ENCODE measurements at regions not wholly inside any gene's neighbourhood (a gene's known extent, or its start where the extent isn't known, plus 50 kb on each side); places are given as distances from the start of the nearest gene placed in this dataset.

GRCh38 chr12:25308756-25309155 lies 58.0 kb upstream of the KRAS start:
- Histone ChIP-seq H3K4me1 (no peaks in the 10 kb centered on the region), H3K36me3 (no peaks in the 10 kb centered on the region), H3K27ac (no peak overlapping the region), H3K9me3 (no peaks in the 10 kb centered on the region), H3K27me3 (no peaks in the 10 kb centered on the region), H3K4me3 (no peak overlapping the region)
- ATAC-seq (no peak), DNase-seq (no peak)
- intact Hi-C loops (cut with DNase I; ENCODE audit: low total_unique reads), result no loop called here
- TF ChIP-seq CTCF (IDR thresholded peaks at IDR 0.05 in 4 of 5, conservative IDR thresholded peaks at IDR 0.05 in 1 of 5) (no peak), POLR2A (IDR thresholded peaks at IDR 0.05) (no peak)
- in situ Hi-C loops (cut with MboI; ENCODE audit: low sequenced_read_pairs in 4 of 4), result no loop called here

- Histone ChIP-seq H3K36me3 (no peaks in the 10 kb centered on the region), H3K4me1 (no peaks in the 10 kb centered on the region), H3K27ac (no peak overlapping the region), H3K4me3 (no peak overlapping the region), H3K9me3 (no peaks in the 10 kb centered on the region), H3K27me3 (no peaks in the 10 kb centered on the region)
- no peak for TF ChIP-seq POLR2A (IDR thresholded peaks at IDR 0.05)
- no peak for TF ChIP-seq CTCF (IDR thresholded peaks at IDR 0.05 in 4 of 5, conservative IDR thresholded peaks at IDR 0.05 in 1 of 5)
- intact Hi-C loops (cut with DNase I; ENCODE audit: low total_unique reads) (no loop called here), in situ Hi-C loops (cut with MboI; ENCODE audit: low sequenced_read_pairs in 4 of 4) (no loop called here)
- no peak for DNase-seq
- ATAC-seq, result no peak
Observed at GRCh38 chr12:25307818-25308217, 57.1 kb upstream of the KRAS start.

- Histone ChIP-seq H3K36me3 (no peaks in the 10 kb centered on the region), H3K9me3 (no peaks in the 10 kb centered on the region), H3K4me1 (no peaks in the 10 kb centered on the region), H3K27me3 (no peaks in the 10 kb centered on the region), H3K27ac (no peak overlapping the region), H3K4me3 (no peak overlapping the region)
- intact Hi-C loops (cut with DNase I; ENCODE audit: low total_unique reads), result no loop called here
- TF ChIP-seq POLR2A (IDR thresholded peaks at IDR 0.05) (no peak), CTCF (IDR thresholded peaks at IDR 0.05 in 4 of 5, conservative IDR thresholded peaks at IDR 0.05 in 1 of 5) (no peak)
- DNase-seq (no peak), ATAC-seq (no peak)
- in situ Hi-C loops (cut with MboI; ENCODE audit: low sequenced_read_pairs in 4 of 4), result no loop called here
Observed at GRCh38 chr12:25301798-25302197, 51.1 kb upstream of the KRAS start.

All from gastrocnemius medialis (tissue), 4 donors.